ENCODE measurements at regions not wholly inside any gene's neighbourhood (a gene's known extent, or its start where the extent isn't known, plus 50 kb on each side); places are given as distances from the start of the nearest gene placed in this dataset.

GRCh38 chr5:58074222-58074621 is 385.7 kb downstream of the PLK2 start:
- H3K4me2 ChIP-seq (ENCODE audit: control insufficient read depth, extremely low read depth, insufficient read depth, low read depth, low read length) = no peak overlapping the region
- dilution Hi-C loops (cut with MboI; ENCODE audit: extremely low pct_ligation_motif_present, low sequenced_read_pairs) = no loop called here
- TF ChIP-seq EZH2 (IDR thresholded peaks at IDR 0.05; ENCODE audit: low read length) (no peak), CTCF (optimal IDR thresholded peaks at IDR 0.05 in 1 of 3, IDR thresholded peaks at IDR 0.05 in 1 of 3, conservative IDR thresholded peaks at IDR 0.05 in 1 of 3; ENCODE audit: extremely low read depth in 1 of 3, insufficient read depth in 2 of 3, low read length in 3 of 3) (no peak)
- DNase-seq (ENCODE audit: low read depth, low spot score) (no peak), FAIRE-seq (no peak)
- no peaks in the 10 kb centered on the region for H3K9me1 ChIP-seq (ENCODE audit: control insufficient read depth, extremely low read depth, insufficient read depth, low read length)
- no peaks in the 10 kb centered on the region for H4K20me1 ChIP-seq (ENCODE audit: control insufficient read depth, extremely low read depth, insufficient read depth, low read length)
- H3K4me3 ChIP-seq (ENCODE audit: control insufficient read depth in 2 of 3, extremely low read depth in 1 of 3, insufficient read depth in 2 of 3, low read depth in 1 of 3, low read length in 3 of 3) = no peak overlapping the region
- no peaks in the 10 kb centered on the region for H3K4me1 ChIP-seq (ENCODE audit: control insufficient read depth, extremely low read depth, insufficient read depth, low read length)
- no peaks in the 10 kb centered on the region for H3K79me2 ChIP-seq (ENCODE audit: control insufficient read depth, insufficient read depth, low read length)
- no peaks in the 10 kb centered on the region for H3K36me3 ChIP-seq (ENCODE audit: control insufficient read depth in 2 of 2, extremely low read depth in 1 of 2, insufficient read depth in 2 of 2, low read length in 2 of 2)
- no peak overlapping the region for H3K9ac ChIP-seq (ENCODE audit: control insufficient read depth, extremely low read depth, insufficient read depth, low read length)
- H3K27ac ChIP-seq (ENCODE audit: control insufficient read depth, insufficient read depth, low read length) = no peak overlapping the region
- no peak overlapping the region for H2AFZ ChIP-seq (ENCODE audit: control insufficient read depth, low read length)
- H3K9me3 ChIP-seq (ENCODE audit: control insufficient read depth, low read depth, low read length) = no peaks in the 10 kb centered on the region
- H3K27me3 ChIP-seq (ENCODE audit: control insufficient read depth, extremely low read depth, insufficient read depth, low read length) = no peaks in the 10 kb centered on the region

GRCh38 chr5:58073243-58073642 is 386.6 kb downstream of the PLK2 start:
- DNase-seq (ENCODE audit: low read depth, low spot score) (no peak), FAIRE-seq (no peak)

More at GRCh38 chr5:58073243-58073642, 386.6 kb downstream of the PLK2 start:
- Histone ChIP-seq H3K4me2 (ENCODE audit: control insufficient read depth, extremely low read depth, insufficient read depth, low read depth, low read length) (no peak overlapping the region), H3K27me3 (ENCODE audit: control insufficient read depth, extremely low read depth, insufficient read depth, low read length) (no peaks in the 10 kb centered on the region), H3K36me3 (ENCODE audit: control insufficient read depth in 2 of 2, extremely low read depth in 1 of 2, insufficient read depth in 2 of 2, low read length in 2 of 2) (no peaks in the 10 kb centered on the region), H3K9me1 (ENCODE audit: control insufficient read depth, extremely low read depth, insufficient read depth, low read length) (no peaks in the 10 kb centered on the region), H3K4me3 (ENCODE audit: control insufficient read depth in 2 of 3, extremely low read depth in 1 of 3, insufficient read depth in 2 of 3, low read depth in 1 of 3, low read length in 3 of 3) (no peak overlapping the region), H2AFZ (ENCODE audit: control insufficient read depth, low read length) (no peak overlapping the region), H3K9me3 (ENCODE audit: control insufficient read depth, low read depth, low read length) (no peaks in the 10 kb centered on the region), H3K4me1 (ENCODE audit: control insufficient read depth, extremely low read depth, insufficient read depth, low read length) (no peaks in the 10 kb centered on the region), H4K20me1 (ENCODE audit: control insufficient read depth, extremely low read depth, insufficient read depth, low read length) (no peaks in the 10 kb centered on the region), H3K27ac (ENCODE audit: control insufficient read depth, insufficient read depth, low read length) (no peak overlapping the region), H3K9ac (ENCODE audit: control insufficient read depth, extremely low read depth, insufficient read depth, low read length) (no peak overlapping the region), H3K79me2 (ENCODE audit: control insufficient read depth, insufficient read depth, low read length) (no peaks in the 10 kb centered on the region)
- dilution Hi-C loops (cut with MboI; ENCODE audit: extremely low pct_ligation_motif_present, low sequenced_read_pairs) = no loop called here
- TF ChIP-seq CTCF (optimal IDR thresholded peaks at IDR 0.05 in 1 of 3, IDR thresholded peaks at IDR 0.05 in 1 of 3, conservative IDR thresholded peaks at IDR 0.05 in 1 of 3; ENCODE audit: extremely low read depth in 1 of 3, insufficient read depth in 2 of 3, low read length in 3 of 3) = no peak
